Nephron progenitor cell (in vitro differentiated cells): ENCODE measurements at regions not wholly inside any gene's neighbourhood (a gene's known extent, or its start where the extent isn't known, plus 50 kb on each side); places are given as distances from the start of the nearest gene placed in this dataset.

Source experiments
- DNase-seq: peaks from one replicate; pipeline ENCODE4 v3.0.0; 2021
- H3K27ac Mint-ChIP-seq: 2 replicates; pipeline ENCODE4 v1.8.0; 2021; ENCODE audit warnings: mild to moderate bottlenecking, moderate library complexity, mixed read lengths
- H3K27me3 Mint-ChIP-seq: 2 replicates; pipeline ENCODE4 v1.8.0; 2021; ENCODE audit warnings: mild to moderate bottlenecking, low read depth, mixed read lengths; ENCODE audit not compliant: poor library complexity
- H3K36me3 Mint-ChIP-seq: 2 replicates; pipeline ENCODE4 v1.8.0; 2021; ENCODE audit warnings: low read depth, mixed read lengths
- H3K4me1 Mint-ChIP-seq: 2 replicates; pipeline ENCODE4 v1.8.0; 2021; ENCODE audit warnings: mixed read lengths
- H3K4me3 Mint-ChIP-seq: 2 replicates; pipeline ENCODE4 v1.8.0; 2021; ENCODE audit warnings: mild to moderate bottlenecking, moderate library complexity, mixed read lengths
- H3K9me3 Mint-ChIP-seq: 2 replicates; pipeline ENCODE4 v1.8.0; 2021; ENCODE audit warnings: mild to moderate bottlenecking, moderate library complexity, mixed read lengths
- CTCF ChIP-seq: fragments of 200-600 bp; sonication (generic); IDR thresholded peaks from 2 replicates; pipeline ENCODE4 v1.5.0; 2021; ENCODE audit warnings: antibody characterized with exemption

- peaks cover 5% of the 10 kb centered on the region for H3K36me3 Mint-ChIP-seq
- H3K9me3 Mint-ChIP-seq, result peaks cover 15% of the 10 kb centered on the region
- H3K4me1 Mint-ChIP-seq, result peaks cover 45% of the 10 kb centered on the region
- peaks cover 30% of the 10 kb centered on the region for H3K27me3 Mint-ChIP-seq
- H3K27ac Mint-ChIP-seq, result peak overlapping the region; percentile 44
- no peak for DNase-seq
- TF ChIP-seq CTCF, result no peak
- no peak overlapping the region for H3K4me3 Mint-ChIP-seq
These were observed 101.1 kb downstream of the RPLP1 start for GRCh38 chr15:69553686-69554085.

GRCh38 chr15:69554279-69554961 is 101.8 kb downstream of the RPLP1 start:
- DNase-seq, result no peak

DNA sequence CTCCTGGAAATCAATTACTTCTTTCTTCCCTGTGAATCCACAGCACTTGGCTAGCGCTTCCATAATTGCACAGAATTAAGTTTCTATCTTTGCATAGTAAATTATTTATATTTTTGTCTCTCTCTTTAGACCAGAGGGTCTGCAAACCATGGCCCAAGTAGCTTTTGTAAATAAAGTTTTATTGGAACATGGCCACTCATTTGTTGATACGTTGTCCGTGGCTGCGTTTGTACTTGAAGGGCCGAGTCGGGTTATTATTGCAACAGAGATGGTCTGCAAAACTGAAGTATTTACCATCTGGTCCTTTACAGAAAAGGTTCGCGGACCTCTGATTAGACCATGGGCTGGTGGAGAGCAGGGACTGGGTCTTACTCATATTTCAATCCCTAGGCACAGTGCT is 102.5 kb downstream of the RPLP1 start:
- TF ChIP-seq CTCF, result no peak
- Mint-ChIP-seq H3K9me3 (peaks cover 15% of the 10 kb centered on the region), H3K27ac (no peak overlapping the region), H3K36me3 (peaks cover 5% of the 10 kb centered on the region), H3K27me3 (peaks cover 16% of the 10 kb centered on the region), H3K4me3 (no peak overlapping the region), H3K4me1 (peaks cover 41% of the 10 kb centered on the region)
- DNase-seq, result no peak

More at GRCh38 chr15:69554279-69554961, 101.8 kb downstream of the RPLP1 start:
- peaks cover 23% of the 10 kb centered on the region for H3K27me3 Mint-ChIP-seq
- no peak overlapping the region for H3K27ac Mint-ChIP-seq
- H3K4me1 Mint-ChIP-seq, result peaks cover 42% of the 10 kb centered on the region
- TF ChIP-seq CTCF, result no peak
- peaks cover 5% of the 10 kb centered on the region for H3K36me3 Mint-ChIP-seq
- H3K9me3 Mint-ChIP-seq, result peaks cover 15% of the 10 kb centered on the region
- no peak overlapping the region for H3K4me3 Mint-ChIP-seq

DNA sequence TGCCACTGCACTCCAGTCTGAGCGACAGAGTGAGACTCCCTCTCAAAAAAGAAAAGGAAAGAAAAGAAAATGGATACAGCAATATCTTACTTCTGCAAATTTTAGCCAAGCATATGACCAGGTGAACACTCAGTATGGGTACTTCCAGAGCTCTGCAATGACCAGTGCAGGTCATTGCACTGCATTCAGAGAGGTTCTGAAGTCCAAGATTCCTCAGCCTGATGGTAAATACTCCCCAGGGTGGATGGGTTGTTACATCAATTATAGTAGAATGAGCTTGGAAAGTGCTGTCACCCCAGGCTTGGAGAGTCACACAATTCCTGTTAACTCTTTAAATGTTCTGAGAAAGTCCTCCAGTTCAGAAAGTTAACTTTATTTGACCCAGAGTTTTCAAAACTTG is 103.7 kb downstream of the RPLP1 start:
- H3K4me3 Mint-ChIP-seq, result no peak overlapping the region
- H3K27me3 Mint-ChIP-seq, result peaks cover 11% of the 10 kb centered on the region
- H3K9me3 Mint-ChIP-seq, result peaks cover 8% of the 10 kb centered on the region
- peak overlapping the region; percentile 75 for H3K27ac Mint-ChIP-seq
- H3K4me1 Mint-ChIP-seq, result peaks cover 51% of the 10 kb centered on the region
- peaks cover 2% of the 10 kb centered on the region for H3K36me3 Mint-ChIP-seq
- no peak for DNase-seq
- TF ChIP-seq CTCF, result no peak

DNA sequence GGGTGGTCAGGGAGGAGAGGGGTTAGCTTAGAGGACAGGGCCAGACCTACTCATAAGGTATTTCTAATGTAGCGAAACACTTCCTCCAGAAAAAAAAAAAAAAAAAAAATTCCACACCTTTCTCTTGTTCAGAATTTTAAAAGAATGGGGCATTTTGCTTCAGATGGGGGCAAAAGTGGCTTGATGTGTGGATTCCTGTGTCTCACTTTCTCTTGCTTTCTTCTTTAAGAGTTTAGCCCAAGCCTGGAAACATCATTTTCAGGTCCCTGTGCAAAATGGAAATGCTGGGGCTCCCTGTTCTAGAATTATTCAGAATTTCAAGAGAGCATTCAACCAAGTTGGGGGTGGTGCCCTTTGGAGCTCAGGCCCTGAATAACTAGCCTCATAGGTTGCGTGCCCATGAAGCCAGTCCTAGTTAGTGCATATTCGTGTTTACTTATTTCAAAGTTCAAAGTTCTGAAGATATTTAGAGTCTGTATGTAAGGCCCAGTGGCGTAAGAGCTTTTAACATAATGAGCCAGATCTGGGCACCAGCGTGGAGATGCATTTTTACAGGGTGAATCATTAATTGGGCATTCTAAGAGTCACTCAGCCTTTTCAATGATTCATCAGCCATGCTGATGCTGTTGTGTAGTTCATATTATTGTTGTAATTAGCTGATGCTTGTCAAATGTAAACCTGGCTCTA is 104.5 kb downstream of the RPLP1 start:
- Mint-ChIP-seq H3K4me3 (peak overlapping the region; percentile 44), H3K9me3 (no peaks in the 10 kb centered on the region), H3K4me1 (peaks cover 58% of the 10 kb centered on the region), H3K36me3 (no peaks in the 10 kb centered on the region), H3K27me3 (peaks cover 9% of the 10 kb centered on the region), H3K27ac (peak overlapping the region; percentile 30)
- DNase-seq, result no peak
- TF ChIP-seq CTCF, result no peak
